OCI-LY7 (cell line): ENCODE measurements at regions not wholly inside any gene's neighbourhood (a gene's known extent, or its start where the extent isn't known, plus 50 kb on each side); places are given as distances from the start of the nearest gene placed in this dataset.

Source experiments
- BruUV-seq: library from RNA; stranded (reverse); fragments of 400-500 nt; replicated peaks from 2 replicates; lab custom pipeline; 2021; lab: Mats Ljungman, UMichigan
- CTCF ChIA-PET: fragments of 300-600 bp; sonication (Branson Sonifier 250); formaldehyde crosslinking; loops from one replicate; lab custom pipeline; 2022; ENCODE audit warnings: antibody characterized with exemption; ENCODE audit not compliant: unreplicated experiment; lab: Charles Lee
- POLR2A ChIA-PET: fragments of 300-600 bp; sonication (Branson Sonifier 250); formaldehyde crosslinking; loops from one replicate; lab custom pipeline; 2022; ENCODE audit warnings: antibody characterized with exemption; lab: Charles Lee
- DNase-seq: peaks from one replicate; pipeline ENCODE4 v3.0.0-alpha.2; 2015; ENCODE audit warnings: low spot score
- H2AFZ ChIP-seq: fragments of 200-600 bp; sonication (generic), shearing (Covaris generic); 2 replicates; pipeline ENCODE4 v1.6.1; 2014; ENCODE audit warnings: mild to moderate bottlenecking, antibody characterized with exemption, low read length, moderate library complexity
- H3K27ac ChIP-seq: fragments of 200-600 bp; sonication (generic); 2 replicates; pipeline ENCODE4 v1.5.1; 2014; ENCODE audit warnings: mixed run types, low read depth, mild to moderate bottlenecking, moderate library complexity, low read length, inconsistent platforms; ENCODE audit not compliant: poor library complexity, severe bottlenecking
- H3K36me3 ChIP-seq: fragments of 200-600 bp; sonication (generic); 2 replicates; pipeline ENCODE4 v1.6.1; 2014; ENCODE audit warnings: mild to moderate bottlenecking, antibody characterized with exemption, low read length, moderate library complexity, mixed read lengths; ENCODE audit not compliant: insufficient read depth
- H3K4me1 ChIP-seq: fragments of 200-600 bp; sonication (generic); 2 replicates; pipeline ENCODE4 v1.5.1; 2014; ENCODE audit warnings: mild to moderate bottlenecking, low read length; ENCODE audit not compliant: insufficient read depth, poor library complexity, severe bottlenecking
- H3K4me2 ChIP-seq: fragments of 200-600 bp; sonication (generic); 2 replicates; pipeline ENCODE4 v1.6.1; 2014; ENCODE audit warnings: mild to moderate bottlenecking, low read length
- H3K4me3 ChIP-seq: fragments of 200-600 bp; sonication (generic); 2 replicates; pipeline ENCODE4 v1.5.1; 2014; ENCODE audit warnings: mild to moderate bottlenecking, low read depth, low read length; ENCODE audit not compliant: poor library complexity, severe bottlenecking
- H3K79me2 ChIP-seq: fragments of 200-600 bp; sonication (generic); 2 replicates; pipeline ENCODE4 v1.6.1; 2016; ENCODE audit warnings: low read depth, mild to moderate bottlenecking, low read length, moderate library complexity, mixed read lengths; ENCODE audit not compliant: insufficient read depth
- H3K9me2 ChIP-seq: fragments of 200-600 bp; sonication (generic); 2 replicates; pipeline ENCODE4 v1.6.1; 2016; ENCODE audit warnings: mild to moderate bottlenecking, low read length, mixed read lengths; ENCODE audit not compliant: insufficient read depth
- H3K9me3 ChIP-seq: fragments of 200-600 bp; sonication (generic); 2 replicates; pipeline ENCODE4 v1.6.1; 2014; ENCODE audit warnings: mild to moderate bottlenecking, mixed run types, low read length, mixed read lengths
- H4K20me1 ChIP-seq: fragments of 200-600 bp; sonication (generic); 2 replicates; pipeline ENCODE4 v1.6.1; 2014; ENCODE audit warnings: mild to moderate bottlenecking, antibody characterized with exemption, low read length, moderate library complexity, mixed read lengths; ENCODE audit not compliant: insufficient read depth
- EZH2phosphoT487 ChIP-seq: fragments of 200-600 bp; sonication (generic); IDR thresholded peaks from 2 replicates; pipeline ENCODE4 v1.6.1; 2018; ENCODE audit warnings: low read depth, borderline replicate concordance, mild to moderate bottlenecking, mixed run types, antibody characterized with exemption, low read length, moderate library complexity, mixed read lengths
- intact Hi-C: fragments of 100-400 bp; cut with micrococcal nuclease; formaldehyde crosslinking; loops from one replicate; pipeline ENCODE4 v1.10.0; 2022; ENCODE audit not compliant: unreplicated experiment
- TF ChIP-seq, protein P1 (sequence below): fragments of 200-600 bp; sonication (generic); conservative IDR thresholded peaks from 2 replicates; pipeline ENCODE4 v1.5.1; 2014; ENCODE audit warnings: mild to moderate bottlenecking, antibody characterized with exemption, low read length, moderate library complexity, mixed read lengths

DNA sequence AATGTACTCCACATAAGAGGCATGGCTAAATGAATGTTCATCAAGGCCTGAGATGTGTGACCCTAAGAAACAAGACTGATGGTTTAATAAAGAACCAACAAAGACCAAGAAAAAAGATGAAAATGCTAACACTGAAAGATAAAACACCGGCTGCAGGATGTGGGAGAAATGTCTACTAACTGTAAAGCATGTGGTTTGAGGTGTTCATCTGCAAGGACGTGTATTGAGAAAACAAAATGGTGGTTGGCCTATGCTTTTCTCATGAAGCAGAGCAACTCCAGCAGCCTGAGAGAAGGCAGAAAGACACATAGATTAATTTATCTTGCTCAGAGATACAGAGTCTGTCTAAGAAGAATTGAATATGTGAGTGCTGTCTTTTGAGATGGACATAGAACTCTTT is 109.3 kb downstream of the KDR start:
- no peak overlapping the region for H3K27ac ChIP-seq
- POLR2A ChIA-PET: no interaction called here
- CTCF ChIA-PET: no interaction called here
- no peak for TF ChIP-seq EZH2phosphoT487
- no peak overlapping the region for H2AFZ ChIP-seq
- H3K9me2 ChIP-seq: no peaks in the 10 kb centered on the region
- intact Hi-C loops: no loop called here
- no peaks in the 10 kb centered on the region for H4K20me1 ChIP-seq
- no peak for DNase-seq
- no peaks in the 10 kb centered on the region for H3K4me1 ChIP-seq
- no peaks in the 10 kb centered on the region for H3K9me3 ChIP-seq
- H3K36me3 ChIP-seq: no peaks in the 10 kb centered on the region
- no TSS peak for BruUV-seq
- H3K4me2 ChIP-seq: no peak overlapping the region
- H3K79me2 ChIP-seq: no peaks in the 10 kb centered on the region
- no peak overlapping the region for H3K4me3 ChIP-seq

DNA sequence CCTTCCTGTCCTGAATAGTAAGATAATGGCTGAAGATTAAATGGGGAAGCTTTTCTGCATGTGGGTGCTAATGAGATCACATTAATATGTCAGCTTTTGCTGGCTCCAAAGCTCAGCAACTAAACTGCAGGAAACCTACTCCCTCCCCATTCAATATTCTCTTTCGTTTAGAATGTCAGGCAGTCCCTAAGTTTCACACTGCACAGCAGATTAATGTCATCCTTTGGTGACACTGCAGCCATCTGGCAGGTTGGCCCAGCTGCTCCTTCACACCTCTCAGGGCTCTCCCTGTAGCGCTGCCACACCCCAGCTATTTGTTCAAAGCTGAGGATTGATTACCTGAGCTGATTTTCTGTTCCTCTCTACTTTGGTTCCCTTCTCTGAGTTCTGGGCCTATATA is 110.5 kb downstream of the KDR start:
- Histone ChIP-seq H3K27ac (no peak overlapping the region), H2AFZ (no peak overlapping the region), H4K20me1 (no peaks in the 10 kb centered on the region), H3K79me2 (no peaks in the 10 kb centered on the region), H3K9me2 (no peaks in the 10 kb centered on the region), H3K9me3 (no peaks in the 10 kb centered on the region), H3K36me3 (no peaks in the 10 kb centered on the region), H3K4me3 (no peak overlapping the region), H3K4me2 (no peak overlapping the region), H3K4me1 (no peaks in the 10 kb centered on the region)
- CTCF ChIA-PET: no interaction called here
- POLR2A ChIA-PET: interaction anchor here (0.6 to 0.7 kb wide), 2 partner anchors 374 to 965 kb away, joined by 3 to 7 read pairs; no protein-coding TSS in a partner anchor
- BruUV-seq: no TSS peak
- intact Hi-C loops: no loop called here
- TF ChIP-seq EZH2phosphoT487: no peak
- TF ChIP-seq, protein P1, sequence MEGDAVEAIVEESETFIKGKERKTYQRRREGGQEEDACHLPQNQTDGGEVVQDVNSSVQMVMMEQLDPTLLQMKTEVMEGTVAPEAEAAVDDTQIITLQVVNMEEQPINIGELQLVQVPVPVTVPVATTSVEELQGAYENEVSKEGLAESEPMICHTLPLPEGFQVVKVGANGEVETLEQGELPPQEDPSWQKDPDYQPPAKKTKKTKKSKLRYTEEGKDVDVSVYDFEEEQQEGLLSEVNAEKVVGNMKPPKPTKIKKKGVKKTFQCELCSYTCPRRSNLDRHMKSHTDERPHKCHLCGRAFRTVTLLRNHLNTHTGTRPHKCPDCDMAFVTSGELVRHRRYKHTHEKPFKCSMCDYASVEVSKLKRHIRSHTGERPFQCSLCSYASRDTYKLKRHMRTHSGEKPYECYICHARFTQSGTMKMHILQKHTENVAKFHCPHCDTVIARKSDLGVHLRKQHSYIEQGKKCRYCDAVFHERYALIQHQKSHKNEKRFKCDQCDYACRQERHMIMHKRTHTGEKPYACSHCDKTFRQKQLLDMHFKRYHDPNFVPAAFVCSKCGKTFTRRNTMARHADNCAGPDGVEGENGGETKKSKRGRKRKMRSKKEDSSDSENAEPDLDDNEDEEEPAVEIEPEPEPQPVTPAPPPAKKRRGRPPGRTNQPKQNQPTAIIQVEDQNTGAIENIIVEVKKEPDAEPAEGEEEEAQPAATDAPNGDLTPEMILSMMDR: no peak
- DNase-seq: no peak

DNA sequence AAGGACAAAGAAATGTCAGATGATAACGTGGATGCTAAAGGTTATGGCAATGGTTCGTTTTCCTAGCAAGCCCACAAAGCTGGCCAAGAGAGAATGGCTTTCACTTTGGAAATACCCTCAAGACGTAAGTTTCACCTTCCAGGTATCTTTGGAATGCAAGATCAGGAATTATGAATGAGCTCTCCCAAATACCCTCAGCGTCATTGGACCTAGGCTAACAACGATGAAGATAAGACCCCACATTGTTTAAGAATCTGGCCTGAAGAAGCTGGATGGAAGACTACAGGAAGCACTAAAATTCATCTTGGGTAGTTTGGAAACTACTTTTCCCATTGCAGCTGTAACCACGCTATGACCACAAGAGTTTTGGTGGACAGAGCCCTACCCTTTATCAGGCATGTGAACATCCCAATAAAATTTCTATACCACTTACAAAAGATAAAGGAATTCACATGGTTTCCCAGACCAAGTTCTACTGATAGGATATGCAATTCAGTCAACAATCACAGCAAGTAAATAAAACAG is 111.9 kb downstream of the KDR start:
- DNase-seq: no peak
- intact Hi-C loops: no loop called here

More for the DNA sequence above, 111.9 kb downstream of the KDR start:
- Histone ChIP-seq H3K36me3 (no peaks in the 10 kb centered on the region), H3K4me2 (no peak overlapping the region), H3K4me3 (no peak overlapping the region), H2AFZ (no peak overlapping the region), H4K20me1 (no peaks in the 10 kb centered on the region), H3K79me2 (no peaks in the 10 kb centered on the region), H3K9me2 (no peaks in the 10 kb centered on the region), H3K27ac (no peak overlapping the region), H3K9me3 (no peaks in the 10 kb centered on the region), H3K4me1 (no peaks in the 10 kb centered on the region)
- BruUV-seq: no TSS peak
- ChIA-PET CTCF (no interaction called here), POLR2A (interaction anchor here (0.6 kb wide), 1 partner anchor 881 kb away, joined by 3 read pairs; no protein-coding TSS in a partner anchor)
- TF ChIP-seq EZH2phosphoT487: no peak
- TF ChIP-seq, protein P1: no peak
